GM12878 (cell line): ENCODE measurements at regions not wholly inside any gene's neighbourhood (a gene's known extent, or its start where the extent isn't known, plus 50 kb on each side); places are given as distances from the start of the nearest gene placed in this dataset.

Source experiments
- ATAC-seq: fragments of 200-7000 bp; cut with Tn5 transposase; 3 replicates; pipeline ENCODE4 v1.9.1; 2020; ENCODE audit warnings: mild to moderate bottlenecking, moderate library complexity
- BruUV-seq: library from RNA; stranded (reverse); fragments of 400-500 nt; replicated peaks from 2 replicates; lab custom pipeline; 2021; lab: Mats Ljungman, UMichigan
- CTCF ChIA-PET: fragments of 300-600 bp; sonication (Branson Sonifier 250); formaldehyde crosslinking; extraction: SDS; loops from one replicate; lab custom pipeline; 2021; ENCODE audit warnings: inconsistent platforms; lab: Yijun Ruan, JAX
- POLR2A ChIA-PET: fragments of 350-600 bp; formaldehyde crosslinking; extraction: SDS; loops from one replicate; lab custom pipeline; 2021; ENCODE audit warnings: inconsistent platforms; lab: Charles Lee
- RAD21 ChIA-PET: fragments of 300-600 bp; sonication (Branson Sonifier 250); formaldehyde crosslinking; loops from one replicate; lab custom pipeline; 2023; ENCODE audit warnings: antibody characterized with exemption; ENCODE audit not compliant: unreplicated experiment; lab: Charles Lee
- SMC1A ChIA-PET: fragments of 300-600 bp; sonication (Branson Sonifier 250); formaldehyde crosslinking; loops from one replicate; lab custom pipeline; 2023; ENCODE audit not compliant: unreplicated experiment, uncharacterized antibody; lab: Charles Lee
- DNase-seq: peaks from one replicate; pipeline ENCODE4 v3.0.0-alpha.2; 2011; ENCODE audit warnings: low read depth, low spot score
- FAIRE-seq: peaks from 3 replicates; lab custom pipeline; 2011; peaks lifted over from hg19 to GRCh38; lab: Jason Lieb, UNC
- H2AFZ ChIP-seq: 2 replicates; pipeline ENCODE4 v1.6.0; 2011; ENCODE audit warnings: low read depth, low read length, control low read depth; ENCODE audit not compliant: control insufficient read depth
- H3K27ac ChIP-seq: 2 replicates; pipeline ENCODE4 v1.5.1; 2011; ENCODE audit warnings: control low read depth; ENCODE audit not compliant: control insufficient read depth, insufficient read depth
- H3K27me3 ChIP-seq, 2 experiments: replicated peaks in 1 of 2; 2 replicates each; pipeline versions ENCODE4 v1.6.0 to v1.6.1; 2011; ENCODE audit warnings: low read length in 1 of 2; ENCODE audit not compliant: control insufficient read depth in 2 of 2, insufficient read depth in 2 of 2
- H3K36me3 ChIP-seq, 2 experiments: 2 replicates each; pipeline ENCODE4 v1.5.1; 2011; ENCODE audit warnings: low read length in 1 of 2; ENCODE audit not compliant: control insufficient read depth in 2 of 2, insufficient read depth in 2 of 2
- H3K4me1 ChIP-seq: 2 replicates; pipeline ENCODE4 v1.6.1; 2011; ENCODE audit warnings: mild to moderate bottlenecking, low read length, moderate library complexity, mixed read lengths; ENCODE audit not compliant: control insufficient read depth, insufficient read depth
- H3K4me2 ChIP-seq: 2 replicates; pipeline ENCODE4 v1.6.0; 2011; ENCODE audit warnings: control low read depth; ENCODE audit not compliant: control insufficient read depth, insufficient read depth
- H3K4me3 ChIP-seq: fragments of 200-600 bp; sonication (generic); 2 replicates; pipeline ENCODE4 v1.5.1; 2016
- H3K79me2 ChIP-seq: 2 replicates; pipeline ENCODE4 v1.6.0; 2011; ENCODE audit warnings: low read length; ENCODE audit not compliant: control insufficient read depth, insufficient read depth
- H3K9ac ChIP-seq: 2 replicates; pipeline ENCODE4 v1.8.0; 2011; ENCODE audit warnings: low read length, control low read depth, mixed read lengths; ENCODE audit not compliant: control insufficient read depth, insufficient read depth
- H3K9me3 ChIP-seq: replicated peaks from 3 replicates; pipeline ENCODE4 v1.5.1; 2011; ENCODE audit warnings: mild to moderate bottlenecking, low read length; ENCODE audit not compliant: control insufficient read depth, insufficient read depth
- H4K20me1 ChIP-seq: 2 replicates; pipeline ENCODE4 v1.6.0; 2011; ENCODE audit not compliant: control insufficient read depth, insufficient read depth
- ATF2 ChIP-seq: IDR thresholded peaks from 2 replicates; pipeline ENCODE4 v1.6.1; 2012; ENCODE audit warnings: low read length, inconsistent platforms
- BCL3 ChIP-seq: IDR thresholded peaks from 2 replicates; pipeline ENCODE4 v1.6.1; 2011; ENCODE audit warnings: borderline replicate concordance, low read depth, mild to moderate bottlenecking, moderate library complexity, low read length; ENCODE audit not compliant: insufficient read depth, poor library complexity, severe bottlenecking
- CBX5 ChIP-seq: sonication (generic); IDR thresholded peaks from 2 replicates; pipeline ENCODE4 v1.6.1; 2016; ENCODE audit warnings: low read depth, moderate library complexity, mild to moderate bottlenecking, inconsistent platforms
- IKZF1 ChIP-seq: fragments of 450-650 bp; conservative IDR thresholded peaks from 2 replicates; pipeline ENCODE4 v1.6.1; 2017; ENCODE audit warnings: antibody characterized with exemption, mild to moderate bottlenecking
- NFIC ChIP-seq: IDR thresholded peaks from 2 replicates; pipeline ENCODE4 v1.6.1; 2012; ENCODE audit warnings: low read depth, mild to moderate bottlenecking, inconsistent platforms, low read length, moderate library complexity
- POU2F2 ChIP-seq: IDR thresholded peaks from 3 replicates; pipeline ENCODE4 v1.6.1; 2011; ENCODE audit warnings: low read depth, mild to moderate bottlenecking, low read length, borderline replicate concordance
- RAD21 ChIP-seq: IDR thresholded peaks from 2 replicates; pipeline ENCODE4 v1.6.1; 2011; ENCODE audit warnings: mild to moderate bottlenecking, low read depth, low read length, moderate library complexity; ENCODE audit not compliant: insufficient read depth
- SMAD1 ChIP-seq: fragments of 450-650 bp; IDR thresholded peaks from 2 replicates; pipeline ENCODE4 v1.6.1; 2018; ENCODE audit warnings: mild to moderate bottlenecking, low read depth; ENCODE audit not compliant: partially characterized antibody
- ZNF207 ChIP-seq: fragments of 450-650 bp; IDR thresholded peaks from 2 replicates; pipeline ENCODE4 v1.6.1; 2014; ENCODE audit warnings: antibody characterized with exemption, mild to moderate bottlenecking, borderline replicate concordance
- WGBS: methylation state at CpG from one replicate; pipeline ENCODE4 v1.1.6; 2016; ENCODE audit warnings: low lambda C conversion rate; ENCODE audit not compliant: insufficient replicate concordance, insufficient coverage; ENCODE audit errors: missing lambda C conversion rate; 5-methylcytosine and 5-hydroxymethylcytosine counted together
- in situ Hi-C: fragments of 300-500 bp; cut with MboI; formaldehyde crosslinking; loops from 9 replicates; pipeline ENCODE4 v1.14.3; 2018; ENCODE audit warnings: mixed read lengths
- intact Hi-C: fragments of 100-400 bp; cut with micrococcal nuclease; formaldehyde crosslinking; loops from one replicate; pipeline ENCODE4 v1.14.2; 2022; ENCODE audit not compliant: unreplicated experiment
- TF ChIP-seq, protein P1 (sequence below): fragments of 150-350 bp; IDR thresholded peaks from 2 replicates; pipeline ENCODE4 v1.6.1; 2016; ENCODE audit warnings: low read depth, low read length

- no peak for DNase-seq
- TF ChIP-seq IKZF1, result no peak
- no peak for TF ChIP-seq POU2F2
- no peak for TF ChIP-seq BCL3
- TF ChIP-seq, protein P1, sequence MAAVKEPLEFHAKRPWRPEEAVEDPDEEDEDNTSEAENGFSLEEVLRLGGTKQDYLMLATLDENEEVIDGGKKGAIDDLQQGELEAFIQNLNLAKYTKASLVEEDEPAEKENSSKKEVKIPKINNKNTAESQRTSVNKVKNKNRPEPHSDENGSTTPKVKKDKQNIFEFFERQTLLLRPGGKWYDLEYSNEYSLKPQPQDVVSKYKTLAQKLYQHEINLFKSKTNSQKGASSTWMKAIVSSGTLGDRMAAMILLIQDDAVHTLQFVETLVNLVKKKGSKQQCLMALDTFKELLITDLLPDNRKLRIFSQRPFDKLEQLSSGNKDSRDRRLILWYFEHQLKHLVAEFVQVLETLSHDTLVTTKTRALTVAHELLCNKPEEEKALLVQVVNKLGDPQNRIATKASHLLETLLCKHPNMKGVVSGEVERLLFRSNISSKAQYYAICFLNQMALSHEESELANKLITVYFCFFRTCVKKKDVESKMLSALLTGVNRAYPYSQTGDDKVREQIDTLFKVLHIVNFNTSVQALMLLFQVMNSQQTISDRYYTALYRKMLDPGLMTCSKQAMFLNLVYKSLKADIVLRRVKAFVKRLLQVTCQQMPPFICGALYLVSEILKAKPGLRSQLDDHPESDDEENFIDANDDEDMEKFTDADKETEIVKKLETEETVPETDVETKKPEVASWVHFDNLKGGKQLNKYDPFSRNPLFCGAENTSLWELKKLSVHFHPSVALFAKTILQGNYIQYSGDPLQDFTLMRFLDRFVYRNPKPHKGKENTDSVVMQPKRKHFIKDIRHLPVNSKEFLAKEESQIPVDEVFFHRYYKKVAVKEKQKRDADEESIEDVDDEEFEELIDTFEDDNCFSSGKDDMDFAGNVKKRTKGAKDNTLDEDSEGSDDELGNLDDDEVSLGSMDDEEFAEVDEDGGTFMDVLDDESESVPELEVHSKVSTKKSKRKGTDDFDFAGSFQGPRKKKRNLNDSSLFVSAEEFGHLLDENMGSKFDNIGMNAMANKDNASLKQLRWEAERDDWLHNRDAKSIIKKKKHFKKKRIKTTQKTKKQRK, result no peak
- TF ChIP-seq ATF2, result no peak
- no peak for TF ChIP-seq CBX5
- no peak for TF ChIP-seq RAD21
- no peak for TF ChIP-seq NFIC
- TF ChIP-seq ZNF207, result no peak
- no peak for TF ChIP-seq SMAD1
- H2AFZ ChIP-seq, result no peak overlapping the region
- no peak overlapping the region for H3K9ac ChIP-seq
- CTCF ChIA-PET, result no interaction called here
- H3K4me3 ChIP-seq, result no peak overlapping the region
- no peaks in the 10 kb centered on the region for H3K9me3 ChIP-seq
- RAD21 ChIA-PET, result no interaction called here
- SMC1A ChIA-PET, result interaction anchor here (0.7 kb wide), 1 partner anchor 680 kb away, joined by 3 read pairs; no protein-coding TSS in a partner anchor
- no peaks in the 10 kb centered on the region for H3K79me2 ChIP-seq
- POLR2A ChIA-PET, result no interaction called here
- H3K4me1 ChIP-seq, result no peaks in the 10 kb centered on the region
- no peak for FAIRE-seq
- H3K36me3 ChIP-seq, result no peaks in the 10 kb centered on the region
- H4K20me1 ChIP-seq, result no peaks in the 10 kb centered on the region
- in situ Hi-C loops, result no loop called here
- BruUV-seq, result no TSS peak
- no peak for ATAC-seq
- H3K27me3 ChIP-seq, result no peaks in the 10 kb centered on the region; a peak in 1 of 4 replicates
- WGBS, result 11% methylated on average over 6 of the region's 6 CpGs
- intact Hi-C loops, result no loop called here
- H3K27ac ChIP-seq, result no peak overlapping the region
- H3K4me2 ChIP-seq, result no peak overlapping the region
These were observed 106.5 kb downstream of the COPRS start for GRCh38 chr17:31752584-31752983.
